Embryonic facial prominence (tissue), 1 donor: ENCODE measurements at regions not wholly inside any gene's neighbourhood (a gene's known extent, or its start where the extent isn't known, plus 50 kb on each side); places are given as distances from the start of the nearest gene placed in this dataset.

Experiments
- DNase-seq: peaks from one replicate; pipeline ENCODE4 v3.0.0-alpha.2; 2016; ENCODE audit errors: extremely low spot score

DNA sequence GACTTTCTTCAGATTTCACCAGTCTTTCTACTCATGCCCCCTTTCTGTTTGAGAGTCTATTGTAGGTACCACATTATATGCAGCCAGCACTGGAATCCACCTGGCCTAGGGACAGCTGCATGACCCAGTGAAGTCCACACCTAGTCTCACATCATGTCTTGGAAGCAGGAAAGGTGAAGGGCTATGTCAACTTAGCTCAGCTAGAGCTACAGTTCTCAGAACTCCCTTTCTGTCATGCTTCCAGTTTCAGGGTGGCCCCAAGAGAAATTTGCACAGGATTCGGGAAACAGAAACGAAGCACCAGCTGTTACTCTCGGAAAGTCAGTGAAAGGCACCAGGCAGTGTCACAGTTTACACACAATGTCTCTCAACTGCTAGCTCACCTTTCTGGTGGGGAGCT lies 51.6 kb upstream of the NLRP1 start:
- DNase-seq = no peak

DNA sequence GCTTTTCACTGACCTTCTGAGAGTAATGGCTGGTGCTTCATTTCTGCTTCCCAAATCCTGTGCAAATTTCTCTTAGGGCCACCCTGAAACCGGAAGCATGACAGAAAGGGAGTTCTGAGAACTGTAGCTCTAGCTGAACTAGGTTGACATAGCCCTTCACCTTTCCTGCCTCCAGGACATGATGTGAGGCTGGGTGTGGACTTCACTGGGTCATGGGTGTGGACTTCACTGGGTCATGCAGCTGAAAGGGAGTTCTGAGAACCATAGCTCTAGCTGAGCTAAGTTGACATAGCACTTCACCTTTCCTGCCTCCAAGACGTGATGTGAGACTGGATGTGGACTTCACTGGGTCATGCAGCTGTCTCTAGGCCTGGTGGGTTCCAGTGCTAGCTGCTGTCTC lies 54.3 kb upstream of the NLRP1 start:
- no peak for DNase-seq

DNA sequence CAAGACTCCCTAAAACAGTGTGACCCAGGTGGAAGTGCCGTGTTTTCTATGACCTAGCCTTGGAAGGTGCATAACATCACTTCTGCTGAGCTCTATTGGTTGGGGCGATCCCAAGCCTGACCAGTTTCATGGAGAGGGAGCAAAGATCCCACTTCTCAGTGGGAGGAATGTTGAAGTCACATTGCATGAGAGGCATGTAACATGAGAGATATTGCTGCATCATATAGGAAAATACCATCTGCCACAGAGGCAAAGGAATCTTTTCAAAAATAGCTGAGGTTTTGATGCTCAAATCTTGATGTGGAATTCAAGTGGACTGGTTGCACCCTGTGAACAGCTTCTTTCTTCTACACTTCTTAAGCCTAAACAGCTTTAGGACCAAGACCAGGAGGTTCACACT lies 56.4 kb upstream of the NLRP1 start:
- no peak for DNase-seq

DNA sequence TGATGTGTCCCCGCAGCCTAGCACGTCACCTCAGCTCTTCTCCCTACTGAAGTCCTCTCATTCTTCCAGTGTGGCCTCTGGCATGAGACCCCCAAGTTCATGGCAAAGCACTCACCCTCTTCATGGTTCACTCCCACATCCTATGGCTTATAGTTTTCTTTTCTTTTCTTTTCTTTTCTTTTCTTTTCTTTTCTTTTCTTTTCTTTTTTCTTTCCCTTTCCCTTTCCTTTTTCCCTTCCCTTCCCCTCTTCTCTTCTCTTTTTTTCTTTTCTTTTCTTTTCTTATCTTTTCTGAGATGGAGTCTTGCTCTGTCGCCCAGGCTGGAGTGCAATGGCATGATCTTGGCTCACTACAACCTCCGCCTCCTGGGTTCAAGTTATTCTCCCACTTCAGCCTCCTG lies 58.4 kb upstream of the NLRP1 start:
- DNase-seq = no peak

DNA sequence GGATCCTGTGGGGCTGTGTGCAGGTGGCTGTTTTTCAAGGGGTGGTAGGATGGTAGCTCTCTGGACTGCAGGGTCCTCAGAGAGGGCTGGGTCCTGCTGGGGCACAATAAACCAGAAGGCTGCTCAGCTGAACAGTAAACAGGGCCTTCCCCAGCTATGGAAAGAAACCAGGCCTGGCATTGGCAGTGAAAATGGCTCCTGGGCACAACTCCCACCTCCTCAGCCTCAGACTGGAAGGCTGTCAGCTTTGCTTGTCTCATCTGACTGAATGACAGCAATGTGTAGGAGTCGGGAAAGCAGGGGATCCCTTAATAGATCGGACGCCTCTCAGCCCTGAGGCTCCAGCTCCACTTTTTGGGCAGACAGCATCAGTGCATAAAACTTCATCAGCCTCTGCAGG lies 59.8 kb upstream of the NLRP1 start:
- no peak for DNase-seq

DNA sequence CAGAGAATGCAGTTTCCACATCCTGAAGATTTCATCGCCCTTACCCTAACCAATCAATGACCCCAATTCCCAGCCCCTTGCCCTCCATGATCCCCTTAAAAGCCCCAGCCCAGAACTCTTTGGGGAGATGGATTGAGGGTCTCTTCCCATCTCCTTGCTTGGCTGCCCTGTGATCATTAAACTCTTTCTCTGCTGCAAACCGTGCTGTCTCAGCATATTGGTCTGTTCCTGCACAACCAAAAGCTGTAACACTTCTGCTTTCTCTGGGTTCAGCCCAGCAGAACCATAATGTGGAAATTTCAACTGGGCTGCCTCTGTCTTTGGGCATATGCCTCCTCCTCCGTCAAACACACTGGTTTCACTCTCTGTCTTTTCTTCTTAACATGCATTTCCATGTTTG lies 67.0 kb upstream of the NLRP1 start:
- DNase-seq = no peak

DNA sequence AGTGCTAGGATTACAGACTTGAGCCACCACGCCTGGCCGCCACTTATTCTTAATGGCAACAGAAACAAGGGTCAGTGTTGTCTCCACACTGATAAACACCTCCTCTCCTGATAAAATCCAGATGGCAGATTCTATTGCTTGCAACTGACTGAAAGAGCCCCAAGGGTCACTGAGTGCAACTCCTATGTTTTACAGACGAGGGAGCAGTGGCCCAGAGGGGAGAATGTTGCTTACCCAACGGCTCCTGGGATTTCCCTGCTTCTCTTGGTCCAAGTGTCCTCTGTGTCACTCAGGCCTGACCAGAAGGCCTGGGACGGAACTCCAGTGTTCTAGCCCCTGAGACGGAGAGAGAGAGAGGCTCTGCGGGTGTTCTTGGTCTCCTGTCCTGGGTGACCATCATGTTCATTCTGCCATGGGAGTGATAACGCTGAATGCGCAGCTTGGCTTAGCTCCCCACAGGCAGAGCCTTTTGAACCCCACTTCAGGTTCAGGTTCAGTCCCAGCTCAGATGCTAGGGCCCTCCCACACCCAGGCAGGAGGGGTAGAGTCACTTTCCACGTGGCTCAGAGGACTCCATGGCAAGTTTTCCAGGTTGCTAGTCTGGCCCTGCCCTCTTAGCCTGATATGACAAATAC lies 77.3 kb upstream of the NLRP1 start:
- no peak for DNase-seq

DNA sequence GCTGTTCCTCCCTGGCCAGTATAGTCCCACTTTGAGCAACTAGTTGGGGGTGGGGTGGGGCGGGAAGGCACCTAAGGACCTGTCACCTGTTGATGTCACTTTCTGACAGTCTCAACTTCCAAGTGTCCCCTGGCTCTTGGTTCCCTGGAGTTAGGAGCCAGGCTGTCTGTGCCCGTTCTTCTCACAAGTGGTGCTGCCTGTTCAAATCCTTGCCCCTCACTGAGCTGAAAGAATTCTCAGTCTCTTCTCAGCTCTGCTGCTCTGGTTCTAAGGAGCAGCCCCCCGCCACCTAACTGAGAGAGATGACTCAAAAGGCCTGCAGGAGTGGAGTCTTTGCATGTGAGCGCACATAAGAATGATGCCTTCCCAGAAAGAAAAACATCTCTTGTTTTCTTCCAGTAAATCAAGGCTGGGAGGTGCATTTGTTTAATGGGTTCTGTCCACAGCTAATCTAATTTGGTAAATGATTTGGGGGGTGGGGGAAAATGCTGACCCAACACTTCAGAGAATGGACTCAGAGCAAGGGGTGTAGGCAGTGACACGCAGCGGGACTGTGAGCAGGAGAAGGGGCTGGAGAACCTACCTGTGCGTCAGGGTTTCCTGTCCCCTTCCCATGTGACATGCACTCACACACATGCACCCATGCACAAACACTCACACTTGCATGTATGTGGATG lies 78.2 kb upstream of the NLRP1 start:
- DNase-seq = no peak

DNA sequence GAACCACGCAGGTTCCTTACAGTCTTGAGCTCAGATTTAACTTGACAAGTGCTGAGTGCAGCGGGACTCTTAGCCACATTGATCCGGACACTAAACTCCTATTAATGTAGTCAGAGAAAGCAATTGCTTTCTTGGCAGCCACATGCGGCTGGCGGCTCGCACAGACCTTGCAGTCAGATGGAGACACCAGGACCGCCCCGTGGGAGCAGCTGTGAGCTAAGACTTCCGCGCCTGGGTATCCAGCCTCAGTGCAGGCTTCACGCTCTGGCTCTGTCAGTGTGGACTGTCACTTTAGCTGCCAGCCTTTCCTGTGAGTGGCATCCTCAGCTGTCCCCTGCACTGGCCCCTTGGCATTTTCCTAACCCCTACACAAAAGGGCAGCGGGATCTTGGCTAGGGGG lies 80.9 kb upstream of the NLRP1 start:
- DNase-seq = no peak

DNA sequence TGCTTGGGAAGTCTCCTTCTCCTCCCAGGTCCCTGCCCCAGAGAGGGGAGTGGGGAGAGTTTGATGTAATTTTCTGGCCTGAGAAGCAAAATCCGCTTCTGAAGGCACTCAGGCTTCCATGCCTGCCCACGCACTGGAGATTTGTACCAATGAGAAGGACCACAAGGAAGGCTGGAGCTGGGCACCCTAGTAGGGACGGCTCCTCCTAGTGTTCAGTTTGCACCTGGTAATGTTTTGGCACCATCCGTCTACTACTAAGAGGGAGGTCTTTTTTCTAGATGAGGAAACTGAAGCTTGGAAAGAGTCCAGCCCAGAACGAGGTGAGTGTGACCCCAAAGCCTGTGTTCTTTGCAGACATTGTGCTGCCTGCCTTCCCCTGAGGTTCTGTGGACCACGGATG lies 83.6 kb upstream of the NLRP1 start:
- no peak for DNase-seq

DNA sequence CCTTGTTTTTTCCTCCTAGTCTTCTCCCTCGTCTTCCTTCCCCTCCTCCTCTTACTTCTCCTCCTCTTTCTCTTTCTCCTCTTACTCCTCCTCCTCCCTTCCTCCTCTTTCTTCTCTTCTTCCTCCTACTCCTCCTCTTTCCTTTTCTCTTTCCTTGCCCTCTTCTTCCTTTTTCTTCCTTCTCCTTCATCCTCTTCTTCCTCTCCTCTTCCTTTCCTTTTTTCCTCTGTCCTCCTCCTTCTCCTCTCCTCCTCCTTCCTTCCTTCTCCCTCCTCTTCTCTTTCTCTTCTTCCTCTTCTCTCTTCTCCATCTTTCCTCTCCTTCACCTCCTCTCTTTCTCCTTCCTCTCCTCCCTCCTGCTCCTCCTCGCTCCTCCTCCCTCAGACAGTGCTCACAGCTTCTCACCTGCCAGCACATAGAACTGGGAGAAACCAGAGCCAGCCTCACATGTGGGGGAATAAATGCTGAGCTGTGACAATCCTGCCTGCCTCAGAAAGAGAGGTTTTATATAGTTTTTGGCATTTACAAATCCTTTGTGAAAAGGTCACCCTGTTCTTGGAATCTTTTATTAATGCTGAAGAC lies 84.3 kb upstream of the NLRP1 start:
- no peak for DNase-seq

DNA sequence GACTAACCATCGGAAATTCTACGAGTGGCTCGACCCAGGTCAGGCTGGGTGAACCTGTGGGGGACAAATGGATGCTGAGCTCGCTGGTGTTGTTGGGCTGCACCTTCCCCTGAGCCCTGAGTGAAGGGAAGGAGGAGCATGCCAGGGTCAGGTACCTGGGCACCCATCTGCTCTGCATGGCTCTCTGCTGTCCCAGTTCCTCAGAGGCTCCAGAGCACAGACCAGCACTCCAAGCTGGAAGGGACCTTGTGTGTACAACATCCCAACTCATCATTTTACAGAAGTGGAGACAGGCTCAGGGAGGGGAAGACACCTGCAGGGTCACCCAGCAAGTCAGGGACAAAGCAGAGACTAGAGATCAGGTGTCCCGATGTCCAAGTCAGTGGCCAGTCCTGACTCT lies 84.9 kb upstream of the NLRP1 start:
- no peak for DNase-seq

DNA sequence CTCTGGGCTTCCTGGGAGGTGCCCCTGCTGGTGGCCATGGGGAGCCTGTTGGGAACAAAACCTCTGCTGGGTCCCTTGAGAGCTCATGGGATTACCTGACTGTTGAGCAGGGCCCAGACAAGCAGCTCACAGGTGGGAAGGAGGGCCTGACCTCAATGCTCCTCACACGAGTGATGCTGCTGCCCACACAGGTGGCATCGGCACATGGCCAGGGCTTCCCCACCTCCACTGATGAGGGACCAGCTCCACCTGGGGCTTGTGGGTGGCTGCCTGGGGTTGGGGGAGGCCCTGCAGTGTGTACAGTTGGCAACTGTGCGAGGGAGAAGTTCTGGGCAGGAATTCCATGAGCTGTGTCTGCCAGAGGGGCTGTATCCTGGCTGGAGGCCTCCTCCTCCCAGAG lies 87.8 kb upstream of the NLRP1 start:
- no peak for DNase-seq

DNA sequence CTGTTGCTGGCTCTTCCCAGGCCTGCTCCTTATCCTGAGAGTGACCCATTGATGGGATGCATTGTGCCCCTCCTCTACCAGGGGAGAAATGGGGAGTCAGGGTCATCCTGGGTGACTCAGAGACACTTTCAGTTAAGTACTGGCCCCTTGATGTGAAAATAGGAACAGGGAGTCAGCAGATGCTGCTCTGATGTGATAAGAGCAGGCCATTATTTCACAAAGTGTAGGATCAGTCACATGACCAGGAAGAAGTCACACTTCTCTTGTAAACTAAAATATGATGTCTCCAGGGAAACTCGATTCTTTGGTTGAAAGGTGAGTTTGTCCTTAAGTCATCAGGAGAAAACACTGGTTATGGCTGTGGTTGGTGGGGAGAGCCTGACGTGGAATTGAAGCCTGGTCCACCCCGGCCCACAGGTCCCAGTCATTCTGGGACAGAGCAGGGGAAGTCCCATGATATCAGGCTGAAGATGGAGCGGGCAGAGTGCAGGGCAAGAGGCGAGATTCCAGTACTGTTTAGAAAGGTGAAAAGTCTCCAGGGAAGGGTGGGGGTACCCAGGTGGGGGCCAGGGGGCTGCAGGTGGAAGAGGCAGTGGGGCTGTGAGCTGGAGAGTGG lies 88.6 kb upstream of the NLRP1 start:
- DNase-seq = no peak

DNA sequence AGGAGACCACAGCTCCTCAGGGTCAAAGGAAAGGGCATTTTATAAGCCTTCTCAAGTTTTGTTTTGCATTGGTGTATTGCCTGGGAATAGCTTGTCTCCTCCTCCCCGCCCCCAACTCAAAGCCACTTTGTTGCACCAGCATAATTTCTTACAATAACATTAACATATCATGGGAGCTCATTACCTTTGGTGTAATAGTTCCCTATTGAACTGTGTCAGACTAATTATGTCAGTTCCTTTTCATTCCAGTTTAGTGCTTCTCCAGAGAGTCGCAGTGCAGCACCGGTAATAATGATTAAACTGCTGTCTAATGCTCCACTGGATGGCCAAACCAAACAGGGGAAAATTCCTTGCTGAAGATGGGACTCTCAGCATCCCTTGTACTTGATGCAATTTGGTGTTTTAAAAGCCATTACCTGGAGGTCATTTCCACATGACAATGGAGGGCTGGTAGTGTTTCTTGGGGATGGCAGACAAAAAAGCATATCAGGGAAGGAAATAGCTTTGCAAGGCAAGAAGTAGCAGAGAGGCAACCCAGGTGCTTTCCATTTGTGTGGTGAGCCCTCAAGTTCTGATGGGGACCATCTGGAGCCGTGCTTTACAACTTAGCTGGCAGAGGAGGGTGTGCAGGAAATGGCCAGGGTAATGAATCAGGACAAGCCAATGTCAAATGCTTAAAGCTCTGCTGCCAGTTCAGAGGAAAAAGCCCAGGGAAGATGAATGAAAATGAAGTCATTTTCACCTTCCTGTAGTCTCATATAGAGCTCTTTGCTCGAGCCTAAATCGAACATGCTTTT lies 91.5 kb upstream of the NLRP1 start:
- DNase-seq = no peak

DNA sequence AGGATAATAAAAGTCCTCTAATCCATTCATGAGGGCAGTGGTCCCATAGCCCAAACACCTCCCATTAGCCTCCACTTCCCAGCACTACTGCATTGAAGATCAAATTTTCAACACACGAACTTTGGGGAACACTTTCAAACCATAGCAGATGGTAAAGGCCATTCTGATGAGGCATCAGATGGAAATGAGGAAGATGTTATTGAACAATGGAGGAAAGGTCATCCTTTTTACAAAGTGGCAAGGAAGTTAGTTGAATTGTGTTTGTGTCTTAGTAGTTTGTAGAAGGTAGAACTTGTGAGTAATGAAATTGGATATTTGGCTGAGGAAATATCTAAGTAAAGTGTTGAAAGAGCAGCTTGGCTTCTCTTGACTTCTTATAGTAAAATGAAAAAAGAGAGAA lies 93.3 kb upstream of the NLRP1 start:
- DNase-seq = no peak

DNA sequence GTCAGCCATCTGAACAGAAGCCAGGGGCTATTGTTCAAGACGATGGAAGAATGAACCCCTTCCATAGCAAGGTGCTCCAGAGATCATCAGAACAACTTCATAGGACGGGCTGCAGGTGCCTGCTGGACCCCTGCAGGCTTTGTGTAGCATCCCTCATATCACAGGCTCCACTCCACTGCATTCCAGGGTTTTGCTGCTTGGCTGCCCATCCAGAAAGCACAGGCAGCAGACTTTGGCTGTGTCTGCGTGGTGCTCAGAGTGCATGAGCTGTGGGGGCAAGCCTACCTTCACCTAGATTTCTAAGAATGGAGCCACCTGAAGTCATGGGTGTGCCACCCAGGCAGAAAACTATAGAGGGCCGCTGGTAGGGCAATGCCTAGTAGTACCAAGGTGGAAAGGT lies 93.9 kb upstream of the NLRP1 start:
- no peak for DNase-seq

DNA sequence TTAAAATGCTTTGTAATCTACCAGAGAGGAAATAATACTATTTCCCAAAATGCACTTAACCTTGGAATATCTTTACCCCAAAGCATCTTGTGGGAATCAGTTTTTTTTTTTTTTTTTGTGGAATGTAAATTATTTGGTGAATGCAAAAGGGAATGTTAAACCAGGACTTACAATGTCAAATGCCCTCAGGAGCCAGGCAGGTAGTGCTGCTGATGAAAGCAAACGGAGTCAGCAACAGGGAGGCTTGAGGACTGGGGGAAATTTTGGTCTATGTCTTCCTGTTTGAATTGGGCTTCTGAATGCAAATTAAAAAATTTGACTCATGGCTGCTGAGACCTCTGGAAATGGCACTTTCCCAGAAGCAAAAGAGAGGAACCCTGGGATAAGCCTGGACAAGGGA lies 96.5 kb upstream of the NLRP1 start:
- DNase-seq = no peak

DNA sequence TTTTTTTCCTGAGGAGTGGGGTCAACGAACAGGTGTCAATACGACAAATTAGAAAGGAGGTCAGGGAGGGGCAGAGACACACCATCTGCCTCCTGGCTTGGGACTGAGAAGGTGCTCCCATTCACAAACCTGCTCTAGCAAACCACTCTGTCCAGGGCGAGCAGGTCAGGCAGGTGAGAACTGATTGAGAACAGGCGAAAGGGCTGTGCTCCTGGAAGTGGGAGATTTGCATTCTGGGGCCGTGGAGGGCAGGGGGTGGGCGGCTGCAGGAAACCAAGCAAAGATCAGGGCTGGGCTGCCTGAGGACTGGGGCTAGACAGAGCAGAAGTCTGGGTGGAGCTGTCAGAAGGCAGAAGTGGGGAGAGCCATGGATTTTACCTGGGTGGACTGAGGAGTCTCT lies 98.9 kb upstream of the NLRP1 start:
- no peak for DNase-seq

DNA sequence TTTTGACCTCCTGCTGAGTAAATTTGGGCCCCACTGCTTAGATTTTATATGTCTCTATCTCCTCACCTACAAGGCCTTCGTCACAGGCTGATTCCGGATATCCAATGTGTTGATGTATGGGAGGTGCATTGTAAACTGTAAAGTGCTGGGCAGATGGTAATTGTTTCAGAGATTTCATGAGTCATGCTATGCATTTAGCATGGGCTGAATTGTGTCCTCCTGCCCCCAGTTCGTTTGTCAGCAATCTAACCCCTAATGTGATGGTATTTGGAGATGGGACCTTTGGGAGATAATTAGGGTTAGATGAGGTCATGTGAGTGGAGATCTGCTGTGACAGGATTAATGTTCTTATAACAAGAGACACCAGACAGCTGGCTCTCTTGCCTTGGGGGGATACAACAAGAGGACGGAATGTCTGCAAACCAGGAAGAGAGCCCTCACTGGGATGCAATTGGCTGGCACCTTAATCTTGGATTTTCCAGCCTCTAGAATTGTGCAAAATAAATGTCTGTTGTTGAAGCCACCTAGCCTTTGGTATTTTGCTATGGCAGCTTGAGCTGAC lies 101.8 kb upstream of the NLRP1 start:
- no peak for DNase-seq

DNA sequence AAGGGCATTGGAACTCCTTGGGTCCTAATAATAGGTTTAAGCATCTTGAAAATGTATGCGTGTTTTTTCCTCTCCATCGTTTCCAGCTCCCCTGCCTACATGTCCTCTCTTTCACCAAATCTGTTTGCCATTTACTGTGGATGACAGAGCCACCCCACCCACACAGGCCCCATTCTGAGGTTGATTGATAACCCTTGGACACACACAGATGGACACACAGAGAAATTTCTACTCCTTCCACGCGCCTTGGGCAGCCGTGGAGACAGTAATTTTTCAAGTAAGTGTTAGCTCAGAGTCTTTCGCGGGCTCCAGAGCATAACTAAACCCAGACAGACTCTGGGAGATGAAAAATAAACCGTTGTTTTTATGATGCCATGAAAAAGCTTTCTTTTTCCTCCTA lies 103.3 kb upstream of the NLRP1 start:
- no peak for DNase-seq

DNA sequence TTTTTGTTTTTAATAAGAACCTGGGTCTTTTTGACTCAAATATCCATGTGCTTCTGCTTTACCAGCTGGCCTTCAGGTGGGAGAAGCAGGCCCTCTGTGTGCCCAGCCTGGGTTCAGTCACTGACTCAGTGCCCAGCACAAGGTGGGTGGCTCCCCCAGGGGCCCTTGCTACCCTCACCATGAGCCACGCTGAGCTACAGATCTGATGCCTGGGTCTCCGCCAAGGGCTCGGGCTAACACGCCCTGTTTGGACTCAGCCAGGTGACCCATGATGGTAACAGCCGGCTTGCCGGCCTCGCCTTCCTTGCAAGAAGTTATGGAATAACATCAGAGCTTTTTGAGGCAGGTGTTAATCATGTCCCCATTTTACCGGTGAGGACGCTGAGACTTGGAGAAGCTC lies 109.5 kb upstream of the NLRP1 start:
- DNase-seq = no peak
